ENCODE measurements at regions not wholly inside any gene's neighbourhood (a gene's known extent, or its start where the extent isn't known, plus 50 kb on each side); places are given as distances from the start of the nearest gene placed in this dataset.

DNA sequence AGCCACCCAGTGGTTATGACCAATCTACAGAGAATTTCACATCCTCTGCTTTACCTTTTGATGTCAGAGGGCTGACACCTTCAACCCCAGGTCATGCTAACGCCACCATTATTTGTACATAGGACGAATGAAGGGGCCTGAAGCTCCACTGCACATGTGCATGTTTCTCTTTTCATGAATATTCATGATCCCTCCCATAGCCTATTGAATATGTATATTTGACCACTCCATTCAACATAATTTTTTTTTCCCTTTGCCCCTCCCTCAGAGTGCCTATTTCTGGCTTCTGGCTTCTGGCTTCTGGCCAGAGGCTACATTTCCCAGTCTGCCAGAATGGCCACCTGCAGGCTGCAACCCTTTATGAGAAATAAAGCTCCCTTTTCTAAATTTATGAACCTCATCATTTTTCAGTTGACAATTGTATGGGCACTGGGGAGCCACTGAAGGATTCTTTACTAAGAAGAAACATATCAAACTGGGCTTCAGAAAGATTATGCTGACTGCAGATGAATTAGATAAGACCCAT lies 406.7 kb downstream of the SIPA1L2 start:
- BruUV-seq (replicated peaks) = no TSS peak
- Histone ChIP-seq H3K4me1 (no peaks in the 10 kb centered on the region), H3K36me3 (ENCODE audit: control insufficient read depth, insufficient read depth, low read length) (no peaks in the 10 kb centered on the region), H3K27me3 (replicated peaks; ENCODE audit: control insufficient read depth, insufficient read depth, low read length) (no peaks in the 10 kb centered on the region), H3K9me3 (no peaks in the 10 kb centered on the region), H3K4me3 (ENCODE audit: low read depth, low read length) (no peak overlapping the region)
- Mint-ChIP-seq H3K4me3 (ENCODE audit: unreplicated experiment) (no peak overlapping the region), H3K27ac (ENCODE audit: unreplicated experiment) (no peak overlapping the region), H3K27me3 (ENCODE audit: insufficient read depth, unreplicated experiment) (no peaks in the 10 kb centered on the region), H3K36me3 (ENCODE audit: insufficient read depth, unreplicated experiment) (no peaks in the 10 kb centered on the region), H3K9me3 (ENCODE audit: unreplicated experiment) (no peaks in the 10 kb centered on the region), H3K4me1 (ENCODE audit: low read depth, unreplicated experiment) (no peaks in the 10 kb centered on the region)
- no peak for TF ChIP-seq CTCF (IDR thresholded peaks at IDR 0.05; ENCODE audit: insufficient read depth in 1 of 2, low read depth in 1 of 2, low read length in 1 of 2, severe bottlenecking in 1 of 2, unreplicated experiment in 1 of 2)
- CTCF ChIA-PET = no interaction called here
- DNase-seq = no peak
- POLR2A ChIA-PET = no interaction called here
- intact Hi-C loops (cut with micrococcal nuclease; ENCODE audit: unreplicated experiment) = no loop called here

GRCh38 chr1:232222614-232223013 lies 407.3 kb downstream of the SIPA1L2 start:
- TF ChIP-seq CTCF (IDR thresholded peaks at IDR 0.05; ENCODE audit: insufficient read depth in 1 of 2, low read depth in 1 of 2, low read length in 1 of 2, severe bottlenecking in 1 of 2, unreplicated experiment in 1 of 2) = no peak
- Mint-ChIP-seq H3K4me1 (ENCODE audit: low read depth, unreplicated experiment) (no peaks in the 10 kb centered on the region), H3K4me3 (ENCODE audit: unreplicated experiment) (no peak overlapping the region), H3K27me3 (ENCODE audit: insufficient read depth, unreplicated experiment) (no peaks in the 10 kb centered on the region), H3K36me3 (ENCODE audit: insufficient read depth, unreplicated experiment) (no peaks in the 10 kb centered on the region), H3K9me3 (ENCODE audit: unreplicated experiment) (no peaks in the 10 kb centered on the region), H3K27ac (ENCODE audit: unreplicated experiment) (no peak overlapping the region)
- no peaks in the 10 kb centered on the region for H3K9me3 ChIP-seq
- no peaks in the 10 kb centered on the region for H3K36me3 ChIP-seq (ENCODE audit: control insufficient read depth, insufficient read depth, low read length)
- BruUV-seq (replicated peaks) = no TSS peak
- intact Hi-C loops (cut with micrococcal nuclease; ENCODE audit: unreplicated experiment) = no loop called here
- ChIA-PET POLR2A (no interaction called here), CTCF (no interaction called here)
- no peaks in the 10 kb centered on the region for H3K4me1 ChIP-seq
- H3K4me3 ChIP-seq (ENCODE audit: low read depth, low read length) = no peak overlapping the region
- no peaks in the 10 kb centered on the region for H3K27me3 ChIP-seq (replicated peaks; ENCODE audit: control insufficient read depth, insufficient read depth, low read length)
- no peak for DNase-seq

- no peak for TF ChIP-seq CTCF (IDR thresholded peaks at IDR 0.05; ENCODE audit: insufficient read depth in 1 of 2, low read depth in 1 of 2, low read length in 1 of 2, severe bottlenecking in 1 of 2, unreplicated experiment in 1 of 2)
- DNase-seq = no peak
- ChIA-PET CTCF (no interaction called here), POLR2A (no interaction called here)
- Histone ChIP-seq H3K4me1 (no peaks in the 10 kb centered on the region), H3K27me3 (replicated peaks; ENCODE audit: control insufficient read depth, insufficient read depth, low read length) (no peaks in the 10 kb centered on the region), H3K4me3 (ENCODE audit: low read depth, low read length) (no peak overlapping the region), H3K36me3 (ENCODE audit: control insufficient read depth, insufficient read depth, low read length) (no peaks in the 10 kb centered on the region), H3K9me3 (no peaks in the 10 kb centered on the region)
- BruUV-seq (replicated peaks) = no TSS peak
- no peak overlapping the region for H3K4me3 Mint-ChIP-seq (ENCODE audit: unreplicated experiment)
- H3K9me3 Mint-ChIP-seq (ENCODE audit: unreplicated experiment) = no peaks in the 10 kb centered on the region
- H3K4me1 Mint-ChIP-seq (ENCODE audit: low read depth, unreplicated experiment) = no peaks in the 10 kb centered on the region
- no peaks in the 10 kb centered on the region for H3K36me3 Mint-ChIP-seq (ENCODE audit: insufficient read depth, unreplicated experiment)
- H3K27ac Mint-ChIP-seq (ENCODE audit: unreplicated experiment) = no peak overlapping the region
- no peaks in the 10 kb centered on the region for H3K27me3 Mint-ChIP-seq (ENCODE audit: insufficient read depth, unreplicated experiment)
- intact Hi-C loops (cut with micrococcal nuclease; ENCODE audit: unreplicated experiment) = no loop called here
Measured at GRCh38 chr1:232221802-232222499, 408.0 kb downstream of the SIPA1L2 start.
